NK-92 treated with Interleukin-12 subunit alpha and Interleukin-12 subunit beta, amount 100 ng/mL, for 24 hours (cell line): ENCODE measurements at regions not wholly inside any gene's neighbourhood (a gene's known extent, or its start where the extent isn't known, plus 50 kb on each side); places are given as distances from the start of the nearest gene placed in this dataset.
"Not testable (repeated sequence)": the region's sequence is repeated elsewhere in the genome, so short reads cannot be mapped to it uniquely, and the experiment has no call there.

Source experiments
- DNase-seq: peaks from one replicate; lab custom pipeline; 2025; lab: John Stamatoyannopoulos, UW

DNA sequence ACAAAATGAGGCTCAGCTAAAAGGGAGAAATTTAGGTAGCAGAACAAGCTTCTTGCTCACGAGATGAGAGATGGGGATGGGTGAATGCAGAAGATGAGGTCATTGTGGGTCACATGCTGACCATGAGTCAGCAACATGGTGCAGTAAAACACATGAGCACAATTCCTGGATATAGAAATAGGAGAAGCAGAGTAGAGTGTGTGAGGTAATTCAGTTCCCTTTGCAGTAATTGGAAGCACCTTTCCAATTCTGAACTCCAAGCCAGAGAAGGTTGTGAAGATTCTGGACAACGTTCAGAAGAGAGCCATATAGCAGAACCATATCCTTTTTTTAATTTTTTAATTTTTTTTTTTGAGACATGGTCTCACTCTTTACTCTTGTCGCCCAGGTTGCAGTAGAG, 62.0 kb upstream of the LMNTD1 start:
- DNase-seq: no peak

- DNase-seq: no peak
These were observed 63.2 kb upstream of the LMNTD1 start for GRCh38 chr12:25616286-25616685.

GRCh38 chr12:25617991-25618390, 64.9 kb upstream of the LMNTD1 start:
- DNase-seq: no peak

- DNase-seq: no peak
These were observed 70.7 kb upstream of the LMNTD1 start for GRCh38 chr12:25623816-25624215.

GRCh38 chr12:25625146-25625545, 72.1 kb upstream of the LMNTD1 start:
- DNase-seq: no peak

GRCh38 chr12:25629341-25629740, 76.3 kb upstream of the LMNTD1 start:
- no peak for DNase-seq

GRCh38 chr12:25630735-25631515, 77.8 kb upstream of the LMNTD1 start:
- not testable (repeated sequence) for DNase-seq

GRCh38 chr12:25633149-25633548, 80.1 kb upstream of the LMNTD1 start:
- DNase-seq: not testable (repeated sequence)

- no peak for DNase-seq
These were observed 84.7 kb upstream of the LMNTD1 start for GRCh38 chr12:25637752-25638151.

DNA sequence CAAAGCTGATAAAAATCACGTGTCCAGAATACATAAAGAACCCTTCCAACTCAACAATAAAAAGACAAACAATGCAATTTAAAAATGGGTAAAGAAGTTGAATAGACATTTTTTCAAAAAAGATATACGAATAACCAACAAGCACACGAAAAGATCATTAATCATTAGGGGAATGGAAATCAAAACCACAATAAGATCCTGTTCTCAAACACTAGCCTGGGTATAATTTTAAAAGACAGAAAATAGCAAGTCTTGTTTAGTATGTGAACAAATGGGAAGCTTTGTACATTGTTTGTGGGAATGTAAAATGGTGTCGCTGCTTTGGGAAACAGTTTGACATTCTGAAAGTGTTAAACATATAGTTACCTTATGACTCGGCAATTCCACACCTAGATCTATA, 86.3 kb upstream of the LMNTD1 start:
- no peak for DNase-seq

DNA sequence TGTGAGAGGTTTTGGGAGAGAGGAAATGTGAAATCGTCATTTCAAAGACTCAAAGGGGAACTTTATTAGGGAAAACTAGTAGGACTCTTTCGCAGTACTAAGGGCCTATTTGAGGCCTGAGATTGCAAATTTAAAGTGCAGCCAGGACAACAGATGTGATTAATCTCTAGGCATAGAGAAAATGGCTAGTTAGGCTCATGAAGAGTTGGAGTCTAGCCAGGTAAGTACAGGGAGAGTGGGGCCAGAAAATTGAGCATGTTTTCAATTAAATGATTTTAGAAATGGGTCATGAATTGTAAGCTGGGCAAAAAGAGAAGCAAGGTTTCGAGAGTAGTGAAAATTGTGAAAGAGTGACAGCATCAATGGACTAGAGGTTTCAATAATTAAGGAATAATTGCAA, 91.9 kb upstream of the LMNTD1 start:
- no peak for DNase-seq

- no peak for DNase-seq
These were observed 92.3 kb upstream of the LMNTD1 start for GRCh38 chr12:25645427-25645826.

- no peak for DNase-seq
These were observed 98.8 kb upstream of the LMNTD1 start for GRCh38 chr12:25651931-25652330.

- no peak for DNase-seq
These were observed 99.3 kb upstream of the LMNTD1 start for GRCh38 chr12:25652371-25652770.

- DNase-seq: no peak
These were observed 100.5 kb upstream of the LMNTD1 start for GRCh38 chr12:25653487-25654175.

- no peak for DNase-seq
These were observed 102.6 kb upstream of the LMNTD1 start for GRCh38 chr12:25655702-25656101.

DNA sequence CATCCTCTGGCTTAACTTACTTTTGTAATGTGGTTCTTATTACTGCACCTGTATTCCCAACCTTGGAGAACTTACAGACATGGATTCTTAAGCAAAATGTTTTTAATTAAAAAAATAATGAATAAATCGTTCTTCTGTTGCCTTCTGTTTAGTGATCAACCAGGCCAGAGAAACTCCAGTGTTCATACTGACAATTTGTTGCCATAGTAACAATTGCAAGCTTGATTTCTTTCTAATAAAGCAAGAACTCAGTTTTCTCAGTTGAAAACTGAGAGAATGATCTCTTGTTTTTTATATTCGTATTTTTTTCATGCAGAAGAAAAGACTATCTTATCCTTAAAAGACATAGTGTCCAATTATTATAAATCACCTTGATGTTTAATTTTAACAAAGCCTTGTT, 106.5 kb upstream of the LMNTD1 start:
- no peak for DNase-seq

GRCh38 chr12:25670076-25671055, 117.3 kb upstream of the LMNTD1 start:
- no peak for DNase-seq

- DNase-seq: no peak
These were observed 122.7 kb upstream of the LMNTD1 start for GRCh38 chr12:25675808-25676207.

- DNase-seq: no peak
These were observed 124.3 kb upstream of the LMNTD1 start for GRCh38 chr12:25677232-25677937.

DNA sequence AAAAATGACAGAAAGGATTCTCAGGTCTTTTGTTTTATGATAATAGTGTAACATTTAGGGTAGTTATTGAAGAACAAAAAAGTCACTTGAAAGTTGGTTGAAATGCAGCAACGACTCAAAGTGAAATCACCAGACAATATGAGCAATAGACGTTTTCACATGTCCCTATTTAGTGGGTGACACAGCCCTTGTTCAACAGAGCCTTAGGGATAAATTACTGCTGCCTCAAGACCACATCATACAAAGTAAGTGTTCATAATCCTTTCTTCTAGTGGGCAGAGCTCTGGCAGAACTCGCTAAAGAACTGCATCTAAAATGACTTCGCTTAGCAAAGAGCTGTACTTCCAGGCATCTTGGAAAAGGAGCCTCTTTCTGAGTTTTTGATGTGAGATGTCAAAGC, 128.5 kb upstream of the LMNTD1 start:
- no peak for DNase-seq

- DNase-seq: no peak
These were observed 129.3 kb upstream of the LMNTD1 start for GRCh38 chr12:25682421-25682820.
